RWPE1 (cell line): ENCODE measurements at regions not wholly inside any gene's neighbourhood (a gene's known extent, or its start where the extent isn't known, plus 50 kb on each side); places are given as distances from the start of the nearest gene placed in this dataset.

ENCODE experiments used
- CTCF ChIA-PET: fragments of 350-600 bp; sonication (Branson Sonifier 250); formaldehyde crosslinking; extraction: SDS; loops from one replicate; lab custom pipeline; 2021; lab: Yijun Ruan, JAX
- POLR2A ChIA-PET: fragments of 400-600 bp; formaldehyde crosslinking; extraction: SDS; loops from one replicate; lab custom pipeline; 2020; ENCODE audit warnings: antibody characterized with exemption; ENCODE audit not compliant: low non-redundant PET; lab: Yijun Ruan, JAX
- DNase-seq: peaks from one replicate; pipeline ENCODE4 v3.0.0; 2012; ENCODE audit warnings: low spot score
- H3K27ac ChIP-seq: fragments of 450-650 bp; 2 replicates; pipeline ENCODE4 v1.5.1; 2017
- TF ChIP-seq, protein P1 (sequence below): fragments of 450-650 bp; conservative IDR thresholded peaks from 2 replicates; pipeline ENCODE4 v1.5.1; 2017; ENCODE audit warnings: low read depth, mild to moderate bottlenecking

GRCh38 chr10:78566284-78567111, 502.3 kb upstream of the ZMIZ1 start:
- ChIA-PET CTCF (interaction anchor here (0.6 to 1.3 kb wide), 3 partner anchors 256 to 1093 kb away, joined by 3 to 4 read pairs (median 3); no protein-coding TSS in a partner anchor), POLR2A (no interaction called here)
- TF ChIP-seq, protein P1, sequence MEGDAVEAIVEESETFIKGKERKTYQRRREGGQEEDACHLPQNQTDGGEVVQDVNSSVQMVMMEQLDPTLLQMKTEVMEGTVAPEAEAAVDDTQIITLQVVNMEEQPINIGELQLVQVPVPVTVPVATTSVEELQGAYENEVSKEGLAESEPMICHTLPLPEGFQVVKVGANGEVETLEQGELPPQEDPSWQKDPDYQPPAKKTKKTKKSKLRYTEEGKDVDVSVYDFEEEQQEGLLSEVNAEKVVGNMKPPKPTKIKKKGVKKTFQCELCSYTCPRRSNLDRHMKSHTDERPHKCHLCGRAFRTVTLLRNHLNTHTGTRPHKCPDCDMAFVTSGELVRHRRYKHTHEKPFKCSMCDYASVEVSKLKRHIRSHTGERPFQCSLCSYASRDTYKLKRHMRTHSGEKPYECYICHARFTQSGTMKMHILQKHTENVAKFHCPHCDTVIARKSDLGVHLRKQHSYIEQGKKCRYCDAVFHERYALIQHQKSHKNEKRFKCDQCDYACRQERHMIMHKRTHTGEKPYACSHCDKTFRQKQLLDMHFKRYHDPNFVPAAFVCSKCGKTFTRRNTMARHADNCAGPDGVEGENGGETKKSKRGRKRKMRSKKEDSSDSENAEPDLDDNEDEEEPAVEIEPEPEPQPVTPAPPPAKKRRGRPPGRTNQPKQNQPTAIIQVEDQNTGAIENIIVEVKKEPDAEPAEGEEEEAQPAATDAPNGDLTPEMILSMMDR: no peak
- no peak overlapping the region for H3K27ac ChIP-seq
- DNase-seq: no peak

DNA sequence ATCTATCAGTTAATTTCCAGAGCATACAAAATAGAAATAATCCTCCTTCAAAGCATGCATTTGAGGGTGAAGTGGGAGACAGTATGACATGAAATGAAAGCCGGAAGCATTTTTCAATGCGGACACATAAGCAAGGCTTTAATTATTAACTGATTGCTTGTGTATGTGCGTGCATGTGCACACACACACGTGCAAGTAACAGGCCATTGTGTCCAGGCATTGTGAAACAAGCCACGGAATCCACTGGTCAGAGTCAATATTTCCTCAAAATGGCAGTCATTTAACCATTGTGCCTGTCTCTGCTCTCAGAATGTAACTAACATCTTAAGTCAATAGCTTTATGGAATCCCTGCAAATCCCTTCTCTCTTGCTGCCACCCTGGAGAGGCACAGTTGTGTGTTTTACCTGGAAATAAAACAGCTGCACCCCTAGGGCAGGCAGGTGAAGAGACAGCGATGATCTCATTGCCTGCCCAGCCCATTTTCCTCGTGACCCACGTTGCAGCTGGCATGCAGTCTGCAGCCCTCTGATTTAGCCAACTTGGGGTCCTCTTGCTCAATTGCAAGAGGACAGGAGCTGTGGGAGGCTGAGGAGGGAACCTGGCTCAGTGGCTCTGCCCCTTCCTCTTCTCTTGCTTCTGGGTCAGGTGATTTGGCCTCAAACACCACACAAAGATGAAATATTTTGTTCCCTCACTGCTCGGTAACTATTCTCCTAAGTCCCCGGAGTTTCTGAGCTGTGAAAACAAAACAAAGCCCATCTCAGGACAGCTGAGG, 500.9 kb upstream of the ZMIZ1 start:
- no peak for DNase-seq
- ChIA-PET CTCF (interaction anchor here (0.6 to 1.1 kb wide), 2 partner anchors 14 to 264 kb away, joined by 3 to 4 read pairs; no protein-coding TSS in a partner anchor), POLR2A (no interaction called here)

GRCh38 chr10:78568620-78569019, 500.1 kb upstream of the ZMIZ1 start:
- TF ChIP-seq, protein P1: no peak
- DNase-seq: no peak
- ChIA-PET CTCF (interaction anchor here (0.6 to 1.1 kb wide), 3 partner anchors 13 to 1713 kb away, joined by 3 to 4 read pairs (median 3); no protein-coding TSS in a partner anchor), POLR2A (no interaction called here)
- H3K27ac ChIP-seq: no peak overlapping the region

More for the DNA sequence above, 500.9 kb upstream of the ZMIZ1 start:
- H3K27ac ChIP-seq: no peak overlapping the region
- TF ChIP-seq, protein P1: no peak

- no peak overlapping the region for H3K27ac ChIP-seq
- TF ChIP-seq, protein P1: no peak
- POLR2A ChIA-PET: no interaction called here
- DNase-seq: no peak
- CTCF ChIA-PET: no interaction called here
Observed at GRCh38 chr10:78570633-78571235, 498.0 kb upstream of the ZMIZ1 start.

DNA sequence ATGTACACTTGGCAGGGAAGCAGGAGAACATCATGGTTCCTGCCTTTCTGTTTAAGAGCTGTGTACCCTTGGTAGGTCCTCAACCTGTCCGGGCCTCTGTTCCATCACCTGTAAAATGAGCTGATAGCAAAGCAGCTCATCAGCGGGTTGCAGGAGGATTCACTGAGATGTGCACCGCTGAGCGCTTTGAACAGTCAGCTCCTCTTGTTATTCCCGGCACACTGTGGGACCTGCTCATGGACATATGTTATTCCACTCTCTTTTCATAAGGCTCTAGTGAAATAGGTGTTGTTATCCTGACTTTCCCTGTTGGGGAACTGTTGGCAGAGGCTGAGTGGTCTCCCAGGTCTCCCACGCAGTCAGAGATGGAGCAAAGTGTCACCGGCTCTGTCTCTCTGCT, 497.5 kb upstream of the ZMIZ1 start:
- no peak for DNase-seq
- ChIA-PET CTCF (interaction anchor here (0.6 kb wide), 1 partner anchor 524 kb away, joined by 3 read pairs; no protein-coding TSS in a partner anchor), POLR2A (no interaction called here)
- H3K27ac ChIP-seq: no peak overlapping the region
- TF ChIP-seq, protein P1: no peak

DNA sequence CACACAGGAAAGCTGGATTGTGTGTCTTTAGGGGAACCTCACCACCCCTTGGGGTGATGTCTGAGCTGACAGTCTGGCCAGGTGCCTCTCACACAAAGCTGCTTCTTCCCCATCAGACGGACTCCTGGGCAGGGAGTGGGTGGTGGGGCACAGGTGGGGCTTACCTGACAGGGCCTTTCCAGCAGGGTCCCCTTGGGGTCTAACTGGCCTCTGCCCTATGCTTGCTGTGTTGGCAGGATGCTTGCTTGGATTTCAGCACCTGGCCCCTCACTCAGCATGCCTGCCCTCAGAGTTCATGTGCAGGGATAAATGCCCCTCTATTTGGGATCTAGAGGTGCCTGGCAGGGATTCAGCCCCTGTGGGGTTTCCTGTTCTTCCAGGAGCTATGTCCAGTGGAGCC, 496.9 kb upstream of the ZMIZ1 start:
- CTCF ChIA-PET: interaction anchor here (0.5 to 0.6 kb wide), 2 partner anchors 525 to 1134 kb away, joined by 3 to 4 read pairs; no protein-coding TSS in a partner anchor
- DNase-seq: no peak
- TF ChIP-seq, protein P1: no peak
- H3K27ac ChIP-seq: no peak overlapping the region
- POLR2A ChIA-PET: no interaction called here
